Stimulated activated CD4-positive, alpha-beta T cell treated with anti-CD3 and anti-CD28 coated beads, Interleukin-2, amount 100 ng/mL, for 24 hours (primary cell): ENCODE measurements at regions not wholly inside any gene's neighbourhood (a gene's known extent, or its start where the extent isn't known, plus 50 kb on each side); places are given as distances from the start of the nearest gene placed in this dataset.
"Not testable (repeated sequence)": the region's sequence is repeated elsewhere in the genome, so short reads cannot be mapped to it uniquely, and the experiment has no call there.

Experiments used
- DNase-seq, 2 donors: peaks; one replicate each; pipeline ENCODE4 v3.0.0-alpha.2; 2020

GRCh38 chr6:137395316-137395715 is 98.9 kb downstream of the OLIG3 start:
- no peak for DNase-seq

- no peak for DNase-seq
These were observed 103.0 kb downstream of the OLIG3 start for GRCh38 chr6:137391061-137391814.

DNA sequence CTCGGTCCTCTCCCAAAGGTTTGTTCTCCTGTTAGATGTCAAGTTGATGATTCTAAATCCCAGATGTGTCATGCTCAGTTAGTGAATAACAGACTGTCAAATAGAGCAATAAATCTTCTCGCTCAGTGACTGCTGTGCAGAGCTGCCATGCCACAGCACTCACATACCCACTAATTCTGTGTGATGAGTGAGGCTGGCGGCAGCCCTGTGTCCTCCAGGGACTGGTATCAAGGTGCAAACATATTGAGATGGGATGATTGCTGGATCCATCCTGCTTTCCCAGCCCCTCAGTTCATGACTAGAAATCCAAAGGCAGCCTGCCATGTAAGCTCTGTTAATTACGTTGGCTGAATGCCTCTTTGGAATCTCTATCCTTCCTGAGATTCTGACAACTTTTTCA is 103.9 kb downstream of the OLIG3 start:
- no peak for DNase-seq

- peak; percentile 65 to 78 for DNase-seq
These were observed 105.0 kb downstream of the OLIG3 start for GRCh38 chr6:137389150-137389704.

- no peak for DNase-seq
These were observed 107.0 kb downstream of the OLIG3 start for GRCh38 chr6:137387096-137387764.

DNA sequence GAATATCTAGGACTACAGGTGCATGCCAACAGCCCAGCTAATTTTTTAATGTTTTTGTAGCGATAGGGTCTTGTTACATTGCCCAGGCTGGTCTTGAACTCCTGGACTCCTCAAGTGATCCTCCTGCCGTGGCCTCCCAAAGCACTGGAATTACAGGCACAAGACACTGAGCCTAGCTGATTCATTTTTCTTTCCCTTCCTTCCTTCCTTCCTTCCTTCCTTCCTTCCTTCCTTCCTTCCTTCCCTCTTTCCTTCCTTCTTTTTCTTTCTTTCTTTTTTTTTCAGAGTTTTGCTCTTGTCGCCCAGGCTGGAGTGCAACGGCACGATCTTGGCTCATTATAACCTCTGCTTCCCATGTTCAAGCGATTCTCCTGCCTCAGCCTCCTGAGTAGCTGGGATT is 110.9 kb downstream of the OLIG3 start:
- DNase-seq, result not testable (repeated sequence)

GRCh38 chr6:137378090-137378369 is 116.2 kb downstream of the OLIG3 start:
- no peak for DNase-seq

- no peak for DNase-seq
These were observed 120.9 kb downstream of the OLIG3 start for GRCh38 chr6:137373296-137373695.

GRCh38 chr6:137372532-137372931 is 121.7 kb downstream of the OLIG3 start:
- no peak for DNase-seq

DNA sequence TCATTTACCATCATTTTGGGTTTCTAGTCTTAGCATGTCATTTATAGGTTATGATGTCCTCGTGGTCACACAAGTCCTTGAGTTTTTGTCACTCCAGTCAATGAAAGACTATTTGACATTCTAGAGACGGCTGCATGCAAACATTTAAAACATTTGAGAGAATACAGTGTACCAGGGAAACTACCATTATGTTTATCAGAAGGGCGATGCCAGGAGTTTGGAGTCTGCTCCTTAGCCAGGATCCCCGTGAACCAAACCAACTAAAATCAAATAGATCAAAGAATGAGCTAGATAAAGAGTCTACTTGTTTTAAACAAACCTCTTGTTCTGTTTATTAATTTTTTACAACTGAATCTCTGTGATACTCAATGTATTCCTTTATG is 122.6 kb downstream of the OLIG3 start:
- DNase-seq, result no peak

- no peak for DNase-seq
These were observed 123.1 kb downstream of the OLIG3 start for GRCh38 chr6:137370871-137371633.

DNA sequence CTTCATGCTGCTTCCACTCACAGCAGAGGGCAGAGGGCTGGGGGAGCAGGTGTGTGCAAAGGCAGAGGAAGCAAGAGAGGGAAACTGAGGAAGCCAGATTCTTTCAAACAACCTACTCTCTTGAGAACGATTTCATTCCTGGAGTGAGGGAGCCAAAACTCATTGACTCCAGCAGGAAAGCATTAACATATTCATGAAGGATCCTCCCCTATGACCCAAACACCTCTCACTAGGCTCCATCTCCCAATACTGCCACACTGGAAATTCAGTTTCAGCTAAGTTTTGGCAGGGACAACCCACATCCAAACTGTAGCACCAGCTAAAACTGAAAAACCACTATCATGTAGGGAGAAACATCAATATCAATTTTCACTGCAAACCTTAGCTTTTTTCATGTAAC is 125.1 kb downstream of the OLIG3 start:
- DNase-seq, result no peak

GRCh38 chr6:137365707-137366437 is 128.3 kb downstream of the OLIG3 start:
- no peak for DNase-seq

- no peak for DNase-seq
These were observed 130.4 kb downstream of the OLIG3 start for GRCh38 chr6:137363805-137364138.

- DNase-seq, result no peak
These were observed 131.1 kb downstream of the OLIG3 start for GRCh38 chr6:137362878-137363804.

DNA sequence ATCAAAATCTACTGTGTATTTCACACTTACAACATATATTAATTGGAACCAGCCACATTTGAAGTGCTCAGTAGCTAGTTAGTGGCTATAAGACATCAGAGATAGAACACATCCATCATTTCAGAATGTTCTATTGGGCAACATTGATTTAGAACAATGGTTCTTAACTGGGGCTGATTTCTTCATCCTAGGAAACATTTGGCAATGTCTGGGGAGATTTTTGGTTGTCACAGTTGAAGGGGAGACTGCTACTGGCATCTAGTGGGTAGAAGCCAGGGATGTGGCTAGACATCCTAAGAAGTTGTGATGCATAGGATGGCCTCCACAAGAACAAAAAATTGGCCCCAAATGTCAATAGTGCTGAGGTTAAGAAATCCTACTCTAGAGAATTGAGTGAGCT is 132.5 kb downstream of the OLIG3 start:
- DNase-seq, result no peak

DNA sequence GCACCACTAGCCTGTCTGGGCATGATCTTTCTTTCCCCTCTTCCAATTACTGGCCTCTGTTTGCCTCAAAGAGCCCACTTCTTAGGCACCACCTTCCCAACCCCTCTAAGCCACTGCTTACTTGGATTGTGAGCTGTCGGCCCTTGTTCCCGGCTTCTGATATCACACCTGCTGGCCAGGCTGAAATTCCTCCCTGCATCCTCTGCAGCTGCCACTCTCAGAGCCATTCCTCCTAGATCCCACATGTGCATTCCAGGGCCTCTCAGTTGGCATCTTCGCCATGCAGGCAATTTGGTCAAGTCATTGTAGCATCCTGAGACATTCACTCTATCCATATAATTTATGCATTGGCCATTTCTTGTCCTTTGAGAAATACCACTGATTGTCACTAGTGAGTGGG is 135.9 kb downstream of the OLIG3 start:
- DNase-seq, result no peak

- DNase-seq, result no peak
These were observed 136.3 kb downstream of the OLIG3 start for GRCh38 chr6:137357948-137358266.

GRCh38 chr6:137357263-137357947 is 136.8 kb downstream of the OLIG3 start:
- DNase-seq, result no peak

DNA sequence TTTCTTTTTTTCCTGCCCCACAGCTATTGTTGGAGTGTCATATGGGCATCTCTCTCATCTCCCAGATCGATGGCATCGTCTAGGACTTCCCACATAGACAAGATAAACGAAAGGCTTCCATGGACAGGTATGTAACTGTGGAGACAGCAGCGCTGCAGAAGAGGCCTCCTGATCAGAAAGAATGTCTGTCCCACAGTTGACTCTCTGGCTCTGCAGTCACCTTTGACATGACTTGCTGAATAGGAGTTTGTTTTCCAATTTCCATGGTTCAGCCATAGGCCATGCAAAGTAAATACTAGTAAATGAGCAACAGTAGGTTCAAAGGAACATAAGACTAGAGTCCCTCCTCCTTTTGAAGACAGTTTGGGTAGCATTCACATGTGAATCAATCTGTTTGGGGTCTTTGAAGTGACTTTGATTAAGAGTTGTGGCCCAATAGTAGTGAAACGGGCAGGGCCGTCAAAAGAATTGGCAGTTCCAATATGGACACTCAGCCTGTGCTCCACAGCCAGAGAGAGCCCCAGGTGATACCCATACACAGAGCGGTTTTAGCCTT is 134.7 kb upstream of the IFNGR1 start:
- no peak for DNase-seq

GRCh38 chr6:137353346-137353745 is 134.2 kb upstream of the IFNGR1 start:
- no peak for DNase-seq
